ENCODE measurements at regions not wholly inside any gene's neighbourhood (a gene's known extent, or its start where the extent isn't known, plus 50 kb on each side); places are given as distances from the start of the nearest gene placed in this dataset.
A peak's percentile ranks its signal among the peaks of the same experiment; 100 is the strongest.

GRCh38 chr6:159623156-159623555, 69.9 kb downstream of the SOD2 start:
- 96 to 99% (median 97%) methylated on average over 5 of the region's 5 CpGs for WGBS, 3 donors

DNA sequence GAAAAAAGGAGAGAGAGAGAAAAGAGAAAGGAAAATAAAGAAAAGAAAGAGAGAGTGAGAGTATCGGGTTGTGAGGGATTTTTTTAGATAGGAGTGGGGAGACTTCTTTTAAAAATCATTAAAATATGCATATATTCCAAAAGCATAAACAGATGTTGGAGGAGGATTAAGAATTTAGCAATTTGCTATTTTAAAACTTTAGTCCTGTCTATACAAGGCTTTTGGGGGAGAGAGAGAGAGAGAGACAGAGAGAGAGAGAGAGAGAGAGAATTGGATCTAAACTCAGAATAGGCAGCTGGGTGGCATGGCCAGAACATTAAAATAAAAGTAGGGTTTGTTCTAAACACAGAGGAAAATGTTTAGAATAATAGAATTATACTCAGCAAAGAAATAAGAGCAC, 72.1 kb downstream of the SOD2 start:
- no peak for FAIRE-seq

More at GRCh38 chr6:159623156-159623555, 69.9 kb downstream of the SOD2 start:
- H3K4me3 ChIP-seq (ENCODE audit: low read depth in 1 of 3, low read length in 3 of 3), result no peak overlapping the region
- H3K4me1 ChIP-seq (ENCODE audit: control insufficient read depth in 3 of 3, insufficient read depth in 2 of 3, low read depth in 1 of 3, low read length in 2 of 3), result no peaks in the 10 kb centered on the region
- no peak for DNase-seq
- no peaks in the 10 kb centered on the region for H3K36me3 ChIP-seq (ENCODE audit: control insufficient read depth in 3 of 3, insufficient read depth in 2 of 3, low read depth in 1 of 3, low read length in 3 of 3)
- no peaks in the 10 kb centered on the region for H3K9me3 ChIP-seq (ENCODE audit: control insufficient read depth in 2 of 2, insufficient read depth in 1 of 2, low read depth in 1 of 2, low read length in 1 of 2)
- H3K27me3 ChIP-seq (ENCODE audit: control insufficient read depth in 3 of 3, insufficient read depth in 3 of 3, low read length in 3 of 3), result no peaks in the 10 kb centered on the region
- no peak overlapping the region for H3K27ac ChIP-seq (ENCODE audit: low read depth in 1 of 3, low read length in 2 of 3)
- FAIRE-seq, result no peak

GRCh38 chr6:159617444-159617843, 75.6 kb downstream of the SOD2 start:
- DNase-seq, result no peak

More for the DNA sequence above, 72.1 kb downstream of the SOD2 start:
- Histone ChIP-seq H3K36me3 (ENCODE audit: control insufficient read depth in 3 of 3, insufficient read depth in 2 of 3, low read depth in 1 of 3, low read length in 3 of 3) (no peaks in the 10 kb centered on the region), H3K4me3 (ENCODE audit: low read depth in 1 of 3, low read length in 3 of 3) (no peak overlapping the region), H3K4me1 (ENCODE audit: control insufficient read depth in 3 of 3, insufficient read depth in 2 of 3, low read depth in 1 of 3, low read length in 2 of 3) (no peaks in the 10 kb centered on the region), H3K9me3 (ENCODE audit: control insufficient read depth in 2 of 2, insufficient read depth in 1 of 2, low read depth in 1 of 2, low read length in 1 of 2) (peaks cover 5 to 9% of the 10 kb centered on the region in 2 donors), H3K27ac (ENCODE audit: low read depth in 1 of 3, low read length in 2 of 3) (no peak overlapping the region), H3K27me3 (ENCODE audit: control insufficient read depth in 3 of 3, insufficient read depth in 3 of 3, low read length in 3 of 3) (no peaks in the 10 kb centered on the region)
- DNase-seq, result no peak
- 72 to 83% (median 76%) methylated on average over 1 of the region's 1 CpG for WGBS, 3 donors

DNA sequence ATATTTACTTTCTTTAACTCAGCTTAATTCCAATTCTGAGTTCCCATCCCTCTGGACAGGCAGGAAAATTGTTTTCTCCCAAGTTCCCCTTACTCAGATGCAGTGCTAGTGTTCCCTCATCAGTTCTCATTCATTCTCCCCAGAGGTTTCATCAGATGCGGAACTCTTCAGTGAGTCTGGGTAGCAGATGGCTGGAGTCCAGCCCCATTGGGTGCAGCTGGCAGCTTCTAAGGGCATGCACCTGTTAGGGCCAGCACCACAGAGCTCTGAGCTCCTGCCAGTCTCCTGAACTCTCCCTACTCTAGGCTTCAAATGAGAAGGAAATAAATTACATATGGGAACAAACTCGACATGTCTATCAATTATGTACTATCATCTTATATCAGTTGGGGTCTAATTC, 76.6 kb downstream of the SOD2 start:
- no peak for DNase-seq
- FAIRE-seq, result no peak
- H3K36me3 ChIP-seq (ENCODE audit: control insufficient read depth in 3 of 3, insufficient read depth in 2 of 3, low read depth in 1 of 3, low read length in 3 of 3), result no peaks in the 10 kb centered on the region
- H3K27ac ChIP-seq (ENCODE audit: low read depth in 1 of 3, low read length in 2 of 3), result no peak overlapping the region
- H3K4me3 ChIP-seq (ENCODE audit: low read depth in 1 of 3, low read length in 3 of 3), result no peak overlapping the region
- 89 to 97% (median 92%) methylated on average over 2 of the region's 2 CpGs for whole genome bisulfite sequencing, 3 donors
- peaks cover 5 to 9% of the 10 kb centered on the region in 2 donors for H3K9me3 ChIP-seq (ENCODE audit: control insufficient read depth in 2 of 2, insufficient read depth in 1 of 2, low read depth in 1 of 2, low read length in 1 of 2)
- H3K4me1 ChIP-seq (ENCODE audit: control insufficient read depth in 3 of 3, insufficient read depth in 2 of 3, low read depth in 1 of 3, low read length in 2 of 3), result no peaks in the 10 kb centered on the region
- no peaks in the 10 kb centered on the region for H3K27me3 ChIP-seq (ENCODE audit: control insufficient read depth in 3 of 3, insufficient read depth in 3 of 3, low read length in 3 of 3)

More at GRCh38 chr6:159617444-159617843, 75.6 kb downstream of the SOD2 start:
- no peaks in the 10 kb centered on the region for H3K4me1 ChIP-seq (ENCODE audit: control insufficient read depth in 3 of 3, insufficient read depth in 2 of 3, low read depth in 1 of 3, low read length in 2 of 3)
- no peak overlapping the region for H3K4me3 ChIP-seq (ENCODE audit: low read depth in 1 of 3, low read length in 3 of 3)
- no peaks in the 10 kb centered on the region for H3K27me3 ChIP-seq (ENCODE audit: control insufficient read depth in 3 of 3, insufficient read depth in 3 of 3, low read length in 3 of 3)
- WGBS, 3 donors, result 95 to 98% (median 96%) methylated on average over 1 of the region's 1 CpG
- H3K27ac ChIP-seq (ENCODE audit: low read depth in 1 of 3, low read length in 2 of 3), result no peak overlapping the region
- no peak for FAIRE-seq
- H3K36me3 ChIP-seq (ENCODE audit: control insufficient read depth in 3 of 3, insufficient read depth in 2 of 3, low read depth in 1 of 3, low read length in 3 of 3), result no peaks in the 10 kb centered on the region
- H3K9me3 ChIP-seq (ENCODE audit: control insufficient read depth in 2 of 2, insufficient read depth in 1 of 2, low read depth in 1 of 2, low read length in 1 of 2), result peaks cover 5 to 9% of the 10 kb centered on the region in 2 donors

GRCh38 chr6:159615918-159616317, 77.1 kb downstream of the SOD2 start:
- no peak for FAIRE-seq
- H3K4me3 ChIP-seq (ENCODE audit: low read depth in 1 of 3, low read length in 3 of 3), result no peak overlapping the region
- H3K27ac ChIP-seq (ENCODE audit: low read depth in 1 of 3, low read length in 2 of 3), result no peak overlapping the region
- no peaks in the 10 kb centered on the region for H3K27me3 ChIP-seq (ENCODE audit: control insufficient read depth in 3 of 3, insufficient read depth in 3 of 3, low read length in 3 of 3)
- 51 to 75% (median 63%) methylated on average over 3 of the region's 3 CpGs for WGBS, 3 donors
- H3K9me3 ChIP-seq (ENCODE audit: control insufficient read depth in 2 of 2, insufficient read depth in 1 of 2, low read depth in 1 of 2, low read length in 1 of 2), result peaks cover 5 to 9% of the 10 kb centered on the region in 2 donors
- H3K36me3 ChIP-seq (ENCODE audit: control insufficient read depth in 3 of 3, insufficient read depth in 2 of 3, low read depth in 1 of 3, low read length in 3 of 3), result no peaks in the 10 kb centered on the region
- no peak for DNase-seq
- no peaks in the 10 kb centered on the region for H3K4me1 ChIP-seq (ENCODE audit: control insufficient read depth in 3 of 3, insufficient read depth in 2 of 3, low read depth in 1 of 3, low read length in 2 of 3)

GRCh38 chr6:159610881-159611280, 82.2 kb downstream of the SOD2 start:
- H3K4me1 ChIP-seq (ENCODE audit: control insufficient read depth in 3 of 3, insufficient read depth in 2 of 3, low read depth in 1 of 3, low read length in 2 of 3), result no peaks in the 10 kb centered on the region
- no peaks in the 10 kb centered on the region for H3K9me3 ChIP-seq (ENCODE audit: control insufficient read depth in 2 of 2, insufficient read depth in 1 of 2, low read depth in 1 of 2, low read length in 1 of 2)
- FAIRE-seq (no peak), DNase-seq (no peak)
- 90 to 92% (median 91%) methylated on average over 6 of the region's 6 CpGs for WGBS, 3 donors
- no peak overlapping the region for H3K4me3 ChIP-seq (ENCODE audit: low read depth in 1 of 3, low read length in 3 of 3)
- H3K36me3 ChIP-seq (ENCODE audit: control insufficient read depth in 3 of 3, insufficient read depth in 2 of 3, low read depth in 1 of 3, low read length in 3 of 3), result no peaks in the 10 kb centered on the region
- peaks cover 0 to 2% (median 0%) of the 10 kb centered on the region in 3 donors for H3K27me3 ChIP-seq (ENCODE audit: control insufficient read depth in 3 of 3, insufficient read depth in 3 of 3, low read length in 3 of 3)
- H3K27ac ChIP-seq (ENCODE audit: low read depth in 1 of 3, low read length in 2 of 3), result no peak overlapping the region

DNA sequence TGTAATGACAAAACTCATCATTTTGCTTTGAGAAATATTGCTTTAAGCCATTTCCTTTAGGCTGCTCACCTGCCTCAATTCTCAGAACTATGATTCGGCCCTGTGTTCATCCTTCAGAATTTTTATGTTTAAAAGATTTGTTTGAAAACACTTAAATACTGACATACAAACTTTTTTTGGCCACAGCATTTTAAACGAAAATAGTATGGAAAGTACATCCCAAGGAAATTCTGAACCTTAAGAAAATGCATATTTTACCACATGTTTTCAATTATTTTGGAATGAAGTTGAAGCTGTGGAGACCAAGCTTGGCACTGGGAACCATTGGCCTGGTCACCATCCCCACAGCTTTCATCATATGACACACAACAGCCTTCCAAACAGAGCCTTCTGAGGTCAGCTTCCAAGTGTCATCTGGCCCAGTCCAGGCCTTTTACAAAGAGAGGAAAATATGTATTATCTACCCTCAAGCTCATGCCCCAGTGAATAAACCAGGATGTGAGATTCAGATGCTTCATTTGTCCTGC, 83.3 kb downstream of the SOD2 start:
- no peak for DNase-seq
- H3K4me3 ChIP-seq (ENCODE audit: low read depth in 1 of 3, low read length in 3 of 3), result no peak overlapping the region
- H3K4me1 ChIP-seq (ENCODE audit: control insufficient read depth in 3 of 3, insufficient read depth in 2 of 3, low read depth in 1 of 3, low read length in 2 of 3), result no peaks in the 10 kb centered on the region
- H3K27me3 ChIP-seq (ENCODE audit: control insufficient read depth in 3 of 3, insufficient read depth in 3 of 3, low read length in 3 of 3), result peaks cover 0 to 2% (median 0%) of the 10 kb centered on the region in 3 donors
- H3K9me3 ChIP-seq (ENCODE audit: control insufficient read depth in 2 of 2, insufficient read depth in 1 of 2, low read depth in 1 of 2, low read length in 1 of 2), result no peaks in the 10 kb centered on the region
- no peak for FAIRE-seq
- no peaks in the 10 kb centered on the region for H3K36me3 ChIP-seq (ENCODE audit: control insufficient read depth in 3 of 3, insufficient read depth in 2 of 3, low read depth in 1 of 3, low read length in 3 of 3)
- H3K27ac ChIP-seq (ENCODE audit: low read depth in 1 of 3, low read length in 2 of 3), result no peak overlapping the region
- WGBS, 3 donors, result 58 to 62% (median 59%) methylated on average over 2 of the region's 2 CpGs

GRCh38 chr6:159608961-159609651, 83.9 kb downstream of the SOD2 start:
- Histone ChIP-seq H3K27ac (ENCODE audit: low read depth in 1 of 3, low read length in 2 of 3) (no peak overlapping the region), H3K36me3 (ENCODE audit: control insufficient read depth in 3 of 3, insufficient read depth in 2 of 3, low read depth in 1 of 3, low read length in 3 of 3) (no peaks in the 10 kb centered on the region), H3K4me3 (ENCODE audit: low read depth in 1 of 3, low read length in 3 of 3) (no peak overlapping the region), H3K9me3 (ENCODE audit: control insufficient read depth in 2 of 2, insufficient read depth in 1 of 2, low read depth in 1 of 2, low read length in 1 of 2) (no peaks in the 10 kb centered on the region), H3K4me1 (ENCODE audit: control insufficient read depth in 3 of 3, insufficient read depth in 2 of 3, low read depth in 1 of 3, low read length in 2 of 3) (no peaks in the 10 kb centered on the region), H3K27me3 (ENCODE audit: control insufficient read depth in 3 of 3, insufficient read depth in 3 of 3, low read length in 3 of 3) (peaks cover 0 to 2% (median 0%) of the 10 kb centered on the region in 3 donors)
- FAIRE-seq, result no peak
- 54 to 66% (median 65%) methylated on average over 6 of the region's 6 CpGs for WGBS, 3 donors
- peak in 1 of 2 donors; percentile 26 for DNase-seq

Measured in small intestine (tissue), 7 donors.